Activated naive CD4-positive, alpha-beta T cell treated with anti-CD3 and anti-CD28 coated beads, Interleukin-2, amount 50 U/mL, for 16 hours (primary cell): ENCODE measurements at regions not wholly inside any gene's neighbourhood (a gene's known extent, or its start where the extent isn't known, plus 50 kb on each side); places are given as distances from the start of the nearest gene placed in this dataset.

Source experiments
- DNase-seq: peaks from one replicate; pipeline ENCODE4 v3.0.0-alpha.2; 2020

DNA sequence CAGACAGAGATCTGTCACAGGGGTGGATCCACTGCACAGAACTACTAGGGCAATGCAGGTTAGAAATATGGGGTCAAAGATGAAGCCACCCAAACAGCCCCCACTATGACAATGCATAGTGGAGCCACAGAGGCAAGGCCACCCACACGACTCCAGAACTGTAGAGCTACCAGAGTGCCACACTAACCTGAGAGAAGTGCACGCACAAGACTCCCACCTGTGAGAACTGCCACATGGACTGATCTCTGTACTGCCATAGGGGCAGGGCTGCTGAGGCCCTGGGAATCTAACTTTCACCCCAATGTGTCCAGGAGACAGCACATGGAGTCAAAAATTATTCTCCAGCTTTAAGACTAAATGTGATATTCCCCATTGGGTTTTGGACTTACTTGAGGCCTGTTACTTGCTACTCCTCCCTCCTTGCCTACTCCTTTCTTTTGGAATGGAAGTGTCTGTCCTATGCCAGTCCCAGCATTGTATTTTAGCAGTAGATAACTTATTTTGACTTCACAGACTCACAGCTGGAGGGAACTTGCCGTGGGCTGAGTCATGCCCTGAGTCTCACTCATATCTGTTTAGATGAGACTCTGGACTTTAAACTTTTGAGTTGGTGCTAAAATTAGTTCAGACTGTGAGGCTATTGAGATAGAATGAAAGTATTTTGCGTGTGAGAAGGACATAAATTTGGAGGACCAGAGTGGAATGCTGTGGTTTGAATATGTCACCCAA, 853.3 kb downstream of the MAT2B start:
- no peak for DNase-seq

- DNase-seq, result no peak
Observed at GRCh38 chr5:164359260-164360255, 854.1 kb downstream of the MAT2B start.

- no peak for DNase-seq
Observed at GRCh38 chr5:164360589-164360988, 855.2 kb downstream of the MAT2B start.

GRCh38 chr5:164361986-164362385, 856.6 kb downstream of the MAT2B start:
- no peak for DNase-seq

DNA sequence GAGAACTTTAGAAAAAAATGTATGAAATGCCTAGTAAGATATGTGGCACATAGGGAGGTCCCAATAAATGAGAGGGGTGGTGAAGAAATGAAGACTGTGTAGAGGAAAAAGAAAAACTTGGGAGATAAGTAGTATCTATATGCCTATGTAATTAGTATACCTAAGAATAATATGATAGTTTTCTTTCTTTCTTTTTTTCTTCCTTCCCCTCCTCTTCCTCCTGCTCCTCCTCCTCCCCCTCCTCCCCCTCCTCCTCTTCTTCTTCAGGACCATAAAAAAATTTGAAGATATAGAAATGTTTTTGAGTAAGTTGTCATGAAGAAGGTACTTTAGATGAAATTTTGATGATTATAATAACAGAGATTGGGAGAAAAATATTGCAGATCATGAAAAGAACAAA, 857.4 kb downstream of the MAT2B start:
- no peak for DNase-seq

GRCh38 chr5:164364237-164365208, 859.1 kb downstream of the MAT2B start:
- DNase-seq, result no peak

DNA sequence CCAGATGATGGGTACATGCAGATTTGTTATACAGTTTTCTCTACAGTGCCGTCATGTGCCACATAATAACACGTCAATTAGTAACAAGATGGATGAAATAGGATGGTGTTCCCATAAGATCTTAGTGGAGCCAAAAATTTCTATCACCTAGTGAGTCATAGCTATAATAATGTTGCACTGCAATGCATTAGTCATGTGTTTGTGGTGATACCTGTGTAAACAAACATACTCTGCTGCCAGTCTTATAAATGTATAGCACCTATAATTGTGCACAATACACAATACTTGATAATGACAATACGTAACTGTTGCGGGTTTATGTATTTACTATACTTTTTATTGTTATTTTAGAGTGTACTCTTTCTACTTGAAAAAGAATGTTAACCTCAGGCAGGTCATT, 865.4 kb downstream of the MAT2B start:
- DNase-seq, result no peak

- DNase-seq, result no peak
Observed at GRCh38 chr5:164372892-164373291, 867.5 kb downstream of the MAT2B start.

GRCh38 chr5:164373876-164374275, 868.5 kb downstream of the MAT2B start:
- DNase-seq, result no peak

DNA sequence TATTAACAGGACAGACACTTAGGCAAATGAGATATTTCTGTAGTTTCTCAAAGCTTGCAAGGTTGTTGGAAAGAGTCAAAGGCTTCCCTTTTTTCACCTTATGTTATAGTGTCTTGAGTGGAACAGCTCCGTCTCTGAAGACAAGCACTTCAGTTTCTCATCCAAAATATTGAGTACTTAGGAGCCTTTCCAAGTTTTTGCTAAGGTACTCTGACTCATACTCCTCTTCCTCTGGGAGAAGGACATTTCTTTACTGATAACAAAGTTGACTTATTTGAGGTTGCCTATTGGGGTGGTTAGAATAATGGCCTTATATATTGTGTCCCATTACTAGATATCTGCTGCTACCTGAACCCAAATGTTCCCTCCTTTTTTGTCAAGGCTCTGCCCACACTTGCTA, 869.6 kb downstream of the MAT2B start:
- no peak for DNase-seq

DNA sequence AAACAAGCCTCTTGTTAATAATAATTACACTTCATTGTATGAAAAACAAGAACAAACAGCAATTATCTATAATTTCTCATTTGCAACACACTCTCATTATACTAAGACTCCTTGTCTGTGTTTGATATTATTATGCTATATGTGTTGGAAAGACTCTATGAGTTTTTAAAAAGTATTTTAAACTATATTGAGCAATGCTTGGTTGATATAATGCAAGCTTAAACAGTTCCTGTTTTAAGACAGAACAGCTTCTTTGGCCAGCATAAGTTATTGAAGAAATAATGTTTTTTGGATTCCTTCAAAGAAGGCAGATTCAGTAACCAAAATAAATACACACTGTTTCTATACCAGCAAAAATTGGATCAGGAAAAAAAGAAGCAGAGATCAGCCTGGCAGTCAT, 871.4 kb downstream of the MAT2B start:
- DNase-seq, result no peak

DNA sequence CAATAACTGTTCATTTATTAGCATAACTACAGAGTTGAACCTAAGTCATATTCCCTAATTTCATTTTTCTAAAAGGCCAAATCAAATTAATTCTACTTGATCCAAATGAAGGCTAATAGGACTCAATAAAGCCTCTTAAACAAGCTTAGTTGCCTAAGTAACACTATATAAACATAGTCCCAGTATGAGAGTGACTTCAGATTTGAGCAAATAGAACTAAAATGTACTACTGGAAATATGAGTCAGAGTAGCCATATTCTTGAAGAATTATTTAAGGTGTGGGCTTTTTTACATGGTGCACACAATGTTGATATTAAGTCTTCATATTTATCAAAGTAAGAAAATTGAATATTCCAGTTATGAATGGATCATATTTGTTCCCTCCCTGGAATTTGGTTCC, 872.3 kb downstream of the MAT2B start:
- DNase-seq, result no peak

DNA sequence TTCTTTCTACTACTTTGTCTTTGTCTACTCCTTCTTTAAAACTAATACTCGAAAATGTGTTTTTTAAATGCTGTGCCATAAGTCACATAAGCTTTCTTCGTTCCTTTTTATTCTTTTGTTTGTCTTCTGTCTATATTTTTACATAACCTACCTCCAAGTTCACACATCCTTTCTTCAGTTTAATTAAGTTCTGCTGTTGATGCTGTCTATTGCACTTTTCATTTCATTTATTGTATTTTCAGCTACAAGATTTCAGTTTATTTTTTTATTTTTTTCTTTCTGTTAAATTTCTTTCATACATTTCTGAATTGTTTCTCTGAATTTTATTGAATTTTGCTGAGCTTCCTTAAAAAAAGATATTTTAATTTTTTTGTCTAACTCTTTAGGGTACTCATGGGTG, 878.2 kb downstream of the MAT2B start:
- no peak for DNase-seq

GRCh38 chr5:164392531-164392930, 887.1 kb downstream of the MAT2B start:
- no peak for DNase-seq

DNA sequence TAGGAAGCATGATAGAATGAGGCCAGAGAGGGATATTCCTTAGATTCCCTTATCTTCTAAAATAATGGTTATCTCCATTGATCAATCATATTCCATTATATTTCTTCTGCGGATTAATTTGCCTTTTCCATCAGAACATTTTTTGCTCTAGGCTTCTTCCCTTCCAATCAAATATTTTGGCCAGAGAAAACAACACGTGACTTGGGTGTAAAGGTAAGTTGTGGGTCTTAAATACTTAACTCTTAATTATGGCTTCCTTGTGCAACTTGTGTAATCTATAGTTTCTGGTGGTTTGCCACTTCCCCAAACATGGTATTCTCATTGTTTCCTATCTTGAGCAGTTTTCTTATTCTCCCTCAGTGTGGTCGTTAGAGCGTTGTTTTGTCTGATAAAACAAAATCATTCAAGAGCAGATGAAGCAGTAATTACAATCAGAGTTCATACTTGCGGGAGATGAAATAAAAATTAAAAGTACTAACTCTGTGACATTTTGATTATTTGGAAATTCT, 889.3 kb downstream of the MAT2B start:
- DNase-seq, result no peak

DNA sequence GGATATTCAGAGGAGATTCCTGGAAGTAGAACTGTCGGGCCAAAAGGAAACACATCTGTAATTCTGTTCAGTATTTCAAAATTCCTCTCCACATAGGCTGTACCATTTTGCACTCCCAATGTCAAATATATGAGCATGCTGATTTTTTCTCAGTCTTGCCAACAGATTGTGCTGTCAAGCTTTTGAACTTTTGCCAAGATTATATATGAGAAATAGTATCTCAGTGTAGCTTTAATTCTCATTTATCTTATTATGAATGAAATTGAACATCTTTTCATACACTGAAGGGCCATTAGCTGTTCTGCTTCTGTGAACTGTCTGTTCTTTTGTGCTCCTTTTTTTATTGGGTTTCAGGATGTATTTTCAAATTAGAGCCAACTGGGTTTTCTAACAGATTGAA, 907.1 kb downstream of the MAT2B start:
- DNase-seq, result no peak

DNA sequence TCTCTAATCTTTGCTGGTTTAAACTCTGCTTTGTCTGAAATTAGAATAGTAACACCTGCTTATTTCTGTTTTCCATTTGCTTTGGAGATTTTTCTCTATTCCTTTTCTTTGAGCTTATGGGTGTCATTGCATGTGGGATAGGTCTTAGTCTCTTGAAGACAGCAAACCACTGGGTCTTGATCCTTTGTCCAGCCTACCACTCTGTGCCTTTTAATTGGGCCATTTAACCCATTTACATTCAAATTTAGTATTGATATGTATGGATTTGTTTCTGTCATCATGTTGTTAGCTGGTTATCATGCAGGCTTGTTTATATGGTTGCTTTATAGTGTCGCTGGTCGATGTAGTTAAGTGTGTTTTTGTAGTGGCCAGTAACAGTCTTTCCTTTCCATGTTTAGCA, 914.7 kb downstream of the MAT2B start:
- no peak for DNase-seq

DNA sequence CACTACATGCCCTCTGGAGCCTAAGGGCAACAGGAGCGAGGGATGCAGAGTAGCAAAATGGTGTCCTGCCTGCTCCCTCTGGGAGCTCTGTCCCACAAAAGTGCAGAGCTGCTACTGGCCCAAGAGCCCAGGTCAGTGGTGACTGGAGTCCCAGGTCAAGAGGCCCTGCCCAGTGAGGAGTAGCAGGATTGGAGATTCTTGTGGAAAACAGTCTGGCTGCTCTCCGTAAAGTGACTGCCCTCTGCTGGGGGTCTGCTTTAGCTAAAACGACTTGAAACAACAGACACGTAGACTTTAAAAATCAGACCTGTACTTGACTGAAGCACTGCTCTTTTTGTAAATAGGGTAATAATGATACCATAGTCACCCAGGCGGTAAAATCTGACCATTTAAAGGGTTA, 917.0 kb downstream of the MAT2B start:
- no peak for DNase-seq

DNA sequence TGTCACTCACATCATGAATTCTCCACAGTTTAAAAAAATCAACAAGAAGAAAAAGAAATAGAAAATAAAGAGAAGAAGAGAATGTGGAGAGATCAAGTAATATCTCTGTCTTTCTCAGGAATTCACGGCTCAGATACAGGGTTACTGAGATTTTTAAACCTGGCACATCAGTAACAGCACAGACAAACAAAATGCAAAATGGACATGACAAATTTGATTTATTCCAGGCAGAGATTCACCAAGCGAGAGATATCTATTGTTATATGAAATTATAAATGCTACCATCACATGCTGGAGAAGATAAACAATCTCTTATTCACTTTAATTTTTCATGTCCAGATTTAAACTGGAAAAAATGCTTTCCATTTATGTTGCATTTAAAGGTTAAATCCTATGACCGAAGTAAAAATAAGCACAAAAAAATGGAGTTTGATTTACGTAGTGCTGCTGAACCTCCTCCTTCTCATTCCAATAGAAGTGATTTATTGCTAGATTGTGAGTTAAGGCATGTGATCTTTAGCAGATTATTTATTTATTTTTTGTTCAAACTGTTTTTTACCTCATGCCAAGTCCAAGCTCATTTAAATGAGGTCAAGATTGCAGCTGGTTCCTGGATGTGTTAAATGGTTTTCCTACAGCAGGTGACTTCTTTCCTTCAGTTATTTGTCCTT, 926.4 kb downstream of the MAT2B start:
- no peak for DNase-seq

DNA sequence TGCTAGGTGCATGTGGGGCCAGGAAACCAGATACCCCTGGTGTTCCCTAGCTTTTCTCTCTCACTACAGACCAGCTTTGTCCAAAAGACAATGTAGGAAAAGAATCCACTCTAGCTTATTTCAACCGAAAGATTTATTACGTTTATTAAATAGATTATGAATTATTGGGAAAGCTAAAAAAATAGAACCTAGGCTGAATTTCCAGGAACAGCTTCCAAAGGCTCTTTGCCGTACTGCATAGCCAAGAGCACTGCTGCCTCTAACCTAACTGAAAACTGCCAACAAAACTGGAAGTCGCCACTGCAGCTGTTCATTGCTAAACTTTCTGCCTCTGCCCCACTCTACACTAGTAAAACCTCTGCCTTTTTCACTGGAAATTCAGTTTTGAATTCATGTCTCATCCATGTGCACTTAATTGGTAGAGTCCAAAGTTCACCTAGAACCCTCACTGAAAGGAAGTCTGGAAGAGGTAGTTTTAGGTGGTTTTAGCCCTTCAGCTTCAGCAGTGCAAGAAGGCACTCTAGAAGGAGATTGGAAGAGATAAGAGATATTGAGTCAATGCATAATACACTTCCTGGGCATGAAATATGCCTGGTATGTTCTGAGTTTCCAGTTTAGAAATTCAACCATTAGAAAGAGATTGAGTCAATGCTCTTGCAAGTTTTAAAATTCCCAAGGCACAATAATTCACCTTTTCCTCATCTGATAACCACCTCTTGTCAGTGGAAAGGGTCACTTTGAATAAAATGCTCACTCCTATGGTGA, 927.9 kb downstream of the MAT2B start:
- no peak for DNase-seq

DNA sequence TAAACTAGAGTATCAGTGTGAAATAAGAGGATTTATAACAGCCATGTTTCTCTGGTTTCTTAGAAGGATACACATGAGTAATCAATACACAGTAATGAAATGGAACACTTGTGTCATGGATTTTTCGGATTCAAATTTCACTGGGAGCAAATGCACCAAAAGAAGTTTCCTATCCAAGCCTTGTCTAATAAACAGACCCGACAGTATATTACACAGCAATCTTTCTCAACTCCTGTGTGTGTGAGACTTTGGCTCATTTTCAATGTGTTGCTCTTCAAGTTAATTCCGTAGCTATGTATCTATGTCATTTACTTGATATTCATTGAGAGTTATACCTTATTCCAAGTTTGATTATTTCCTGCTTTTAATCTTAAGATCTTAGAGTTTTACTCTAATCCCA, 930.2 kb downstream of the MAT2B start:
- DNase-seq, result no peak
